ENCODE measurements at regions not wholly inside any gene's neighbourhood (a gene's known extent, or its start where the extent isn't known, plus 50 kb on each side); places are given as distances from the start of the nearest gene placed in this dataset.
"Not testable (repeated sequence)": the region's sequence is repeated elsewhere in the genome, so short reads cannot be mapped to it uniquely, and the experiment has no call there.

DNA sequence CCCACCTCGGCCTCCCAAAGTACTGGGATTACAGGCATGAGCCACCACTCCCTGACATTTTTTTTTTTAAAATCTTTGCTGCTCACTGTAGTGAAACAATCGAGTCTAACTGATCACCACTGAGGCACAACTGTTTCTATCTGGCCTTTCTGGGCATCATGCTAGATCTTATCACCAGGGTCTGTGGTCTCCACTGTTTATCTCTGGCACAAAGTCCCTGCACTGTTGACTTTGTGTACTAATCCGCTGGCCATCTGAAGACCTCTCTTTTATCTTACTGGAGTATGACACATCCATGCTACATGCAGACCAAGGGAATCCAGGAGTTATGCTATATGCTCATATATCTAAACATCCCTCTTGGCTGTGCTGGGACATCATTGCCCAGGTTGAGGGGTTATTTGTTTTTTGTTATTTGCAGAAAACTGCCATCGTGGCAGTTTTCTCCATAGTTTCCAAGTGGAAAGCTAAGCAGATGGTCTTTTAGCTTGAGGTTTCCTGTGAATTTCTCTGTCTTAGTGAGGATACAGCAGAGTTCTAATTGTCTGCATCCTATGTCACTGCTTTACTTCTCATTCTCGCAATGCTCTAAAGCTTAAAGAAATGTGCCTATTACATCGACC, 456.9 kb downstream of the CCER1 start:
- no peak for DNase-seq

DNA sequence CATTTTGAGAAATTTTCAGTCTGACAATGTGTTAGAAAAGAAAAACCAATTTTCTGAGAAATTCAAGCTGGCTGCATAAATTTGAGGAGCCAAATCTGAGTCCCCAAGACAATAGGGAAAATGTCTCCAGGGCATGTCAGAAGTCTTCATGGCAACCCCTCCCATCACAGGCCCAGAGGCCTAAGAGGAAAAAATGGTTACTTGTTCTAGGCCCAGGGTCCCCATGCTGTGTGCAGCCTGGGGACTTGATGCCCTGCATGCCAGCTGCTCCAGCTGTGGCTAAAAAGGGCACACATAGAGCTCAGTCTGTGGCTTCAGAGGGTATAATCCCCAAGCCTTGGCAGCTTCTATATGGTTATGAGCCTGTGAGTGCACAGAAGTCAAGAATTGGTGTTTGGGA, 464.6 kb downstream of the CCER1 start:
- DNase-seq = no peak

DNA sequence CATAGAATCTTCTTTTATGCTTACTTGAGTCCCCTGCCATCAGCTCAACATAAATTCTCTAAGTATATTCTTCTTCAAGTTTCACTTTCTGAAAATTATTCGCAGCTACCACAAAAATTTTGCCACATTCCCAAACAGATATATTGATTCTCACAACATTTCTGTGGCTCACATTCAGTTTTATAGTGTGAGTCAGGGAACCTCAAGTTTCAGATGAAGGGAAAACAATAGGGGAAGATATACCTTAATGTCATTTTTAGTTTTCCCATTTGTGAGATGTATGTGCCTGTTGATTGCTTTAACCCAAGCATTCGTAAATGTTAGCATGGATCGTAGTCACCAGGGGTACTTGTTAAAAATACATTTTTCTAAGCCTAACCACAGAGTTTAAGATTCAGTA, 465.8 kb downstream of the CCER1 start:
- DNase-seq = no peak

DNA sequence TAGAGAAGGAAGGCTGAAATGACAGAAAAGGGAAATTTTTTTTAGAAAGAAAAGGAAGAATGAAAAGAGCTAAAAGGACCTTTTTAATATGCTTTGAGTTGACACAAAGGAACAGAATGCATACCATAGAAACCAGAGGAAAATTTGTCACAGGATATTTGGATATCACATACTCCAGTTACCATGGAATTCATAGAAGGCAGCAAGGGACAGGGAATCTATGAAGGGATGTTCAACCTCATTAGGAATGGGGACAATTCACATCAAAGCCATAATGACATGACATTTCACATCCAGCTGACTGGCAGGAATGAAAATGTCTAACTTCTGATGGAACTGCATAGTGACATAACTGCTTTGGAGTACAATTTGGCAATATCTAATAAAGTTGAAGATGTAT, 469.4 kb downstream of the CCER1 start:
- no peak for DNase-seq

DNA sequence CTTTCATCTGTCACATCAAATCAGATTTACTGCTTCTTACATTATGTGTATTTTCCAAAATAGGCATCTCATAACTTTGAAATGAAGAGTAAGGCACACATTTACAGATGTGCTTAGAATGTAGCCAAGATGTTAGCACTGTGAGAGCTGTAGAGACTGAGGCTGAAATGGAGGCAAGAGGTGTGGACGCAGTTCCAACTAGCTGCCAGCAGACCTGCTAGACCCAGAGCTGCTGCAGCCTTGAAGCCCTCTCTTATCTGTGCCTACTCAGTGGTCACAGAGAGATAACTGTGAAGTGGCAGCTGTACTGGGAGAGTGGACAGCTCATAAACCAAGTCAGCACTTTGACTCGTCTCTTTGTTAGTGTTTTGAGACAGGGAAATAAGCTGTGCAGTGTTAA, 470.9 kb downstream of the CCER1 start:
- DNase-seq = no peak

DNA sequence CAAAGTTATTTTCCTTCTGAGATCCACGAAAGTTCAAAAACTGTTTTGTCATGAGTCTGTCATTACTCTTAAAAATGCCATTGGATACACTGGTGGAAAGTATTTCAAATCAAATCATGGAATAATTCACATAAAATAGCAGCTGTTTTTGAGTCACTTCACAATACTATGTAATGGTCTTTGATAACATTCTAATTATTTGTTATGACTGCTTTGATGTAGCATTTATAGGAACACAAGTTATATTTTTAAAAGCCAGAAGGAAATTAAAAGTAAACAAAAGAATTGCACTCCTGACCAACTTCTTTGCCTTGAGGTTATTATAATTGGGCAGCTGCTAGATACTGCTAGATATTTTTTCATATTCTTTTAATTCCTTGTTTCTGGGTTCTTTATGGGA, 473.2 kb downstream of the CCER1 start:
- DNase-seq = no peak

DNA sequence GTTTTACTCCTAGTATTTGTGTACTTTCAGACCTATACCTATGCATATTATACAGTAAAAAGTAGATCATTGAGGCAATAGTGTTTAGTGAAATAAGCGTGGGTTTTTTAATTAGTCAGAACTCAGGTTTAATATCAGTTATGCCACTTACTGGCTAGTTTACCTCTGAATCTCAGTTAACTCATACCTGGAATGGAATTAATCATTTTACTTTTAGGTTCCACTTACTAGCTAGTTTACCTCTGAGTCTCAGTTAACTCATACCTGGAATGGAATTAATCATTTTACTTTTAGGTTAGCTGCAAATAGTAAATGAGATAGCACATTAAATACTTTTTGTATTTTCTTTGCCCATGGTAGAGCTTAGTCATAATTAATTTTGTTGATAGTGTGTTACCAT, 475.7 kb downstream of the CCER1 start:
- no peak for DNase-seq

DNA sequence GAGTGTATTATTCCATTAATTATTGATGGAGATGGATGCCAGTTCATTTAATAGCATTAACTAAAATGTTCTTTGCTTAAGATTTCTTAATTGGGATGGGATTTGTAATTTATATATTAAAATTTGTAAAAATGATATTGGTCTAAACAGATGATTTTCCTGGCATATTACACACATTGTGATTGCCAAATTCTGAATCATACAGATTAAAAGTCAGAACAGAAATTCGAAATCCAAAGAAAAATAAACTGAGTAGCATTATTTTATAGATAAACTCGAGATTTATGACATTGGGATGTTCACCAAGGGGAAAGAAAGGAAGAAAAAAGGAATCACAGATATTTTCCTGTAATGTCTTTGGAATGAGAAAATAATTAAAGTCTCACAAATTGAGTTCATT, 481.1 kb downstream of the CCER1 start:
- no peak for DNase-seq

DNA sequence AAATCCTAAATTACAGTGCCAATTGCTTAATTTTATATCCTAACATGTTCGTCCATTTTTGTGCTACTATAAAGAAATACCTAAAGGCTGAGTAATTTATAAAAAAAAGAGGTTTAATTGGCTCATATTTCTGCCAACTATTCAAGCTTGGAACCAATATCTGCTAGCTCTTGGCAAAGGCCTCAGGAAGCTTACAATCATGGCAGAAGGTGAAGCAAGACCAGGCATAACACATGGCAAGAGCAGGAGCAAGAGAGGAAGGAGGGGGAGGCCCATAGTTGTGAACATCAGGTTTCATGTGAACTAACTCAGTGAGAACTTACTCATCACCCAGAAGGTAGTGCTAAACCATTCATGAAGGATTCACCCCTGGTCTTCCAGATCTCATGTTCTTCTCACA, 494.3 kb downstream of the CCER1 start:
- DNase-seq = no peak

DNA sequence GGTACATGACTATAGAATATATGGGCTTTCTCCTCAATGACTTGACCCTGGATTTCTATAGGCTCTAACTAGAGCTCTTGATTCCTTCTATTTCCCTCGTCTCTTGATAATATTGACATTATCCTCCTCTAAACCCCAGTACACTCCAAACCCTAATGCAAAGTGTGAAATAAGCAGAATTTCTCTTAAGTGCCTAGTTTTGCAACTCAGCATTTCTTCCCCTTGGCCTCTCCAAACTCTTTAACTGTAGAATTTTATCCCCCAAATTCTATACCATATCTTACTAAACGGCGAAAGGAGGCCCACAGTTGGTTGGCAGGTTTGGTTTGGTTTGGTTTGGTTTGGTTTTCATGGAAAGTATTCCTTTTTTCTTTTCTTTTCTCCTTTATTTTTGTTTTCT, 498.7 kb downstream of the CCER1 start:
- no peak for DNase-seq

DNA sequence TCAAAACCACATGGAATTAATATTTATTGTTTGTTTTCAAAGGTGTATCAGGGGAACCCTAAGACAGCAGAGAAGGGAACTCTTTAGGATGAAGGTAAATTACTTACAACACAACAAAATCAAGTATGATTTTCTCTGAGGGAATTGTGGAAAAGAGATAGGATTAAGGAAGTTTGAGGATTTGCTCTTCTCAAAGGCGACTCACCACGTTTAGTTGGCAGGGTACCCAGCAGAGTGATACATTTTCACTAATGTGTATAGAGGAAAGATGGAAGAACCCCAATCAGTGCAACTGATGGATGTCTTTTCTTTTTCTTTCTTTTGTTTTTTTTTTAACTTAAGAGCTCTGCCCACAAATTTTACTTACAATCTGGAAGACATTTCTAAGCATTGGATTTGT, 499.2 kb downstream of the CCER1 start:
- DNase-seq = no peak

DNA sequence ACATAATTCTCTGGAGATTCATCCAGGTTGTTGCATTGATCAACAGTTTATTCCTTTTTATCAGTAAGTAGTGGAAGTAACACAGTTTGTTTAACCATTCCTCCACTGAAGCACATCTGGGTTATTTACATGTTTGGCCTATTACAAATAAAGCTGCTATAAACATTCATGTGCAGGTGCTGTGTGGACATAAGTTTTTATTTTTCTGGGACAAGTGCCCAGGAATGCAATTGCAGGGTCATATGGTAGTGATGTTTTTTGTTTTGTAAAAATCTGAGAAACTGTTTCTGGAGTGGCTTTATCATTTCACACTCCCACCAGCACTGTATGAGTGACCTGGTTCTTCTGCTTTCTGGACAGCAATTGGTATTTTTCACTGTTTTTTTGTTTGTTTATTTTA, 505.4 kb downstream of the CCER1 start:
- no peak for DNase-seq

DNA sequence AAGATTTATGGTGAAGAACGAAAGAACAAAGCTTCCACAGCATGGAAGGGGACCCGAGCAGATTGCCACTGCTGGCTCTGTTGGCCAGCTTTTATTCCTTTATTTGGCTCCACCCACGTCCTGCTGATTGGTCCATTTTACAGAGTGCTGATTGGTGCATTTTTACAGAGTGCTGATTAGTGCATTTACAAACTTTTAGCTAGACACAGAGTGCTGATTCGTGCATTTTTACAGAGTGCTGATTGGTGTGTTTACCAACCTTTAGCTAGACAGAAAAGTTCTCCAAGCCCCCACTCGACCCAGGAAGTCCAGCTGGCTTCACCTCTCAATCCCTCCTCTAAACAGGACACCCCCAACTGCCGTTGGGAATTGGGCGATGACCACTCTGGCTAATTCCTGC, 511.5 kb downstream of the CCER1 start:
- DNase-seq = not testable (repeated sequence)

DNA sequence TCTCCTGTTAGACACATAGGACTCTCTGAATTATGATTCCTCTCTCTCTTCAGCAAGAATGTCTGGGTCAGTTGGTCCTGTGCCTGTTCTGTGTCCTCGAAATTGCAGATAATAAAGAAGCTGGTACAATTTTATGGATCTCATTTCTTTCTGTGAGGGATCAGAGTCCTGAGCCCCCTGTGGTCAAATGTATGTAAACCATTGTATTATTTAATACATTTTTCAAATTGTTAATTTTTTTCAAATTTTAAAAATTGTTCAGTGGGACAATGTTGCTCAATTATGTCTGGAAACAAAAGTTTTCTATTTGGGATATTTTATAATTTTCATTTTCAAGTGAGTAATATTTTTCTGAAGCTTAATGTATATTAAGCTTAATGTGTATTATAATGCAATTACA, 513.5 kb downstream of the CCER1 start:
- DNase-seq = no peak

DNA sequence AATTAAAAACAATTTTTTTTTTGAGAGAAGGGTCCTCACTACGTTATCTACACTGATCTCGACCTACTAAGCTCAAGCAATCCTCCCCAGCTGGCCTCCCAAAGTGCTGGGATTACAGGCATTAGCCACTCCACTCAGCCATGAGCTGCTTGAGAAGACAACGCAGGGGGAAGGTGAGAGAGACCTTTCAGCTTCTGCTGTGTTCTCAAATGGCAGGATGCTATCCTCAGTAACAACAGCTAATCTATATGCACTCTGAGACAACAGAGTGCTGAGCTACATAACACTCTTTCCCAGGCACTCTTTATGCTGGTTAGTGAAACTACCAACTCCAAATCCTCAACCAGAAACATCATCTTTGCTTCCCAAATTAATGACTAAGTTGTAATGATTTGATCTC, 526.1 kb downstream of the CCER1 start:
- DNase-seq = no peak

DNA sequence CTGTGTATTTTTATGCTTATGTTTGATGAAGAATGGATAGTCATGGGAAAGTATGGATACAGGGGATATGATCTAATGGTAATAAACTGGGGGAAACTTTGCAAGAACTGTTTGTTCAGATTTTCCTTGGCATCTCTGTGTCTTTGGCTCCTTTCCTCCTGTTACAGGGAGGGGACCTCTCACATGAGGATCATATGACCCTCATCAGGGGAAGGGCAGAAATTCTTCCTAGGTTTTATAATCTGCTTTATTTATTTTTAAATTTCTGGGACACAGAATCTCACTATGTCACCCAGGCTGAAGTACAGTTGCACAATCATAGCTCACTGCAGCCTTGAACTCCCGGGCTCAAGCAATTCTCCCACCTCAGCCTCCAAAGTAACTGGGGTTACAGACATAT, 526.5 kb downstream of the CCER1 start:
- no peak for DNase-seq

DNA sequence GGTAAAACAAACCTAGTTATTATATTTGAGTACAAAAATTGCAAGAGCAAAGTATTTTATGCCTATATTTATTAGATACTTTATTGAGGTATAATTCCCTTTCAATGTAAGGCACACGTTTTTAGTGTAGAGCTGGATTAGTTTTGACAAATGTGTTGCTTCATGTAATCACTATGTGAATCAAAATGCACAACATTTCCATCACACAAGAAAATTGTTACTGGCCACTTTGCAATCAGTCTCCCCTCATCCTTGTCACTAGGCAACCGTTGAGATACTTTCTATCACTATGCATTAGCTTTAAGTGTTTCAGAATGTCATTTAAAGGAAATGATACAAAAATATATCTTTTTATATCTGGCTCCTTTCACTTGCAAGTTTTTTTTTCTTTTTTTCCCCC, 531.0 kb downstream of the CCER1 start:
- DNase-seq = no peak

DNA sequence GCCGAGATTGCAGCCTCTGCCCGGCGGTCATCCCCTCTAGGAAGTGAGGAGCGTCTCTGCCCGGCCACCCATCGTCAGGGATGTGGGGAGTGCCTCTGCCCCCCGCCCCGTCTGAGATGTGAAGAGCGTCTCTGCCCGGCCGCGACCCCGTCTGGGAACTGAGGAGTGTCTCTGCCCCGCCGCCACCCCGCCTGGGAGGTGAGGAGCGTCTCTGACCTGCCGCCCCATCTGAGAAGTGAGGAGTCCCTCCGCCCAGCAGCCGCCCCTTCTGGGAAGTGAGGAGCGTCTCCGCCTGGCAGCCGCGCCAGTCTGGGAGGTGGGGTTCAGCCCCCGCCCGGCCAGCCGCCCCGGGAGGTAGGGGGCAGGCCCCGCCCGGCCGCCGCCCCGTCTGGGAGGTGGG, 544.0 kb downstream of the CCER1 start:
- no peak for DNase-seq

DNA sequence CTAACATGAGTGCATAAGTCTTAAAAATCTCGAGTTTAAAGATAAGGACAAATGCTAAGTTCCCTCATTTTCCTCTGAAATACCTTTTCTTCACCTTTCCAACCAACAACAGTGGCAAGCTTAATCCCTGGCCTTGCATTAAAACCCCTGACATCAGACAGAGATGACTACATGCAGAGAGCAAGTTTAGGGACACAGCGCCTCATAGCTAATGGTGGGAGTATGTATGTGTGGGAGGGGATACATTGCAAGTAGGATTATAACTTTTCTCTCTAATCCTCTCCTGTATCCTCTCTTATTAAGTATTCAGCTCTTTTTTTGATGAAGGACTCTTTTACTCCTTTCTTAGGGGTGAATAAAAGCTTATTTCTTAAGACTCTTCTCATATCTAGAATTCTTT, 547.1 kb downstream of the CCER1 start:
- DNase-seq = no peak

DNA sequence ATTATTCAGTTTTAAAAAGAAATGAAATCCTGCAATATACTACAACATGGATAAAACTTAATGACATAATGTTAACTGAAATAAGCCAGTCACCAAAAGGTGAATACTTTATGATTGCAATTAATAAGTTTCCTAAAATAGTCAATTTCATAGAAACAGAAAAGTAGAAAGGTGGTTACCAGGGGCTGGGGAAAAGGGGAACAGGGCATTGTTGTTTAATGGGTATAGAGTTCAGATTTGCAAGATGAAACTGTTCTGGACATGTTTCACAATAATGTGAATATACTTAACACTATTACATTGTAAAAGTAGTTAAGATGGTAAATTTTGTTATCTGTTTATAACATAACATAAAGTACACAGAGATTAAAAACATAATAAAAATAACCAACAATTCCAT, 550.9 kb downstream of the CCER1 start:
- no peak for DNase-seq

DNA sequence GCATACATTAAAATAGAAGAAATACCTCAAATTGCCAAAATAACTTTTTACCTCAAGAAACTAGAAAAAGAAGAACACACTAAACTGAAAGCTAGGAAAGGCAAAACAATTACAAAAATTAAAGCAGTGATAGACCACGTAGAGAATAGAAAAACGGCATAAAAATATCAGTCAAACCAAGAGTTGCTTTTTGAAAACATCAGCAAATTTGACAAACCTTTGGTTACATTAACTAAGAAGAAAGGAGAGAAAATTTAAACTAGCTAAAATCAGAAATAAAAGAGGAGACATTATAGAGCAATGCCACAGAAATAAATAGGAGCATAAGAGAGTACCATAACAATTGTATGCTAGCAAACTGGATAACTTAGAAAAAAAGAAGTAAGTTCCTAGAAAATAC, 553.8 kb downstream of the CCER1 start:
- no peak for DNase-seq

DNA sequence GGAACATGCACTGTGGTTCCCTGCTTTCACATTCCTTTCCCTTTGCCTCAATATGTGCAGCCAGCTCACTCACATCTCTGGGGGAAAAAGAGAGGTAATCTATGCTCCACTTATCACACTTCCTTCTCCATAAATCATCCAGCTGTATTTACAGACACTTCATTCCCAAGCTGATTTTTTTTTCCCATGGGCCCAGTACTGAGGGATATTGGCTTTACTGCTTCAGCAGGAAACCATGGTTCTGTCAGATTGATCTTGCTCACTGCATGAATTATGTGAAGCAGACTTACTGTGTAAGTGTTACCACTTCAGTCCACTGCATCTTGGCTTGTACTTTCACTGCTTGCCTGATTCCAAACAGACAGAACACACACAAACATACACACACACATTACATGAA, 555.6 kb downstream of the CCER1 start:
- DNase-seq = no peak

DNA sequence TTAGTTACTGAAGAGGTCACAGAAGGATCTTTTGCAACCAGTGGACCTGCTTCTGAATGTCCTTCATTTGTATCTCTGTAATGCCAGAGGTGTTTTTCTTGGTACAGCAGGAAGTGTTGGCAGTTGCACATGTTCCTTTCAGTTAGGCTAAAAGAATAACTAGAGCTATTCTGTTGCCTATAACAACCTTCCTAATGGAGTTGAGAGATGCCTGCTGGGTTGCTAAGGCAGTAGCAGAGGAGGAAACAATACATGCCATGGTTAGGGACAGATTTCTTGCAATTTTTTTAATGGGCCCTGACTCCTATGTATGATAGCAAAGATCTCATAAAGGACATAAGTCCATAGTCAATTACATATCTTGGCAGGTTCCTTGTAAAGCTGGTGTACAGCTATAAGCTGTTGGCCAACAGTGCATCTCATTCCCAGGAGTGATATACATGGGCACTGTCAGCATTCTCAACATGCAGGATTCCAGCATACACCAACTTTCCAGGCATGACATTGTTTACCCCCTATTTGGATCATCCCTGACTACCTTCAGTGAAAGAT, 556.6 kb downstream of the CCER1 start:
- DNase-seq = no peak

DNA sequence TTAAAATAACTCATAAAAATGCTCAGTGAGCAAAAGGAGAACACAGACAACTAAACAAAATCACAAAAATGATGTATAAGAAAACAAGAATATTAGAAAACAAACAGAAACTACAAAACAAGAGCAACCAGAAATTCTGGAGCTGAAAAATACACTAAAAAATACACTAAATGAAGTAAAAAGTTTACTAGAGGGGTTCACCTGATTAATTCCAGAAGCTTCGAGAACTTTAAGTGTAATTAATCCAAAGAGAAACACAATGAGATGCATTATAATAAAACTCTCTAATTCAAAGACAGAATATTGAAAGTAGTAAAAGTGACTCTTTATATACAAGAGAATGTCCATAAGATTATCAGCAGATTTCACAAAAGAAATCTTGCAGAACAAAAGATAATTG, 558.4 kb downstream of the CCER1 start:
- DNase-seq = no peak

DNA sequence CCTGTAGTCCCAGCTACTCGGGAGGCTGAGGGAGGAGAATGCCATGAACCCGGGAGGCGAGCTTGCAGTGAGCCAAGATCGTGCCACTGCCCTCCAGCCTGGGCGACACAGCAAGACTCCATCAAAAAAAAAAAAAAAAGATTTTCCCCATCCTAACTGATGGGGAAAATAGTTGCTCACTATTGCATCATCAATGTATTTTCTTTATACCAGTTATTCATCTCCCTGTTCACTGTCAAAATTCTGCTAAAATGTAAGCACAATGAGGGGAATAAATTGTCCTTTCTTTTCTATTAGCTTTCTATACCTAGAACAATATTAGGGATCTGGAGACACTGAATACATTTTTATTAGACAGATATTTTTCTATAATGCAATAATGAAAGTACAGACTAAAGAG, 561.3 kb downstream of the CCER1 start:
- DNase-seq = no peak

DNA sequence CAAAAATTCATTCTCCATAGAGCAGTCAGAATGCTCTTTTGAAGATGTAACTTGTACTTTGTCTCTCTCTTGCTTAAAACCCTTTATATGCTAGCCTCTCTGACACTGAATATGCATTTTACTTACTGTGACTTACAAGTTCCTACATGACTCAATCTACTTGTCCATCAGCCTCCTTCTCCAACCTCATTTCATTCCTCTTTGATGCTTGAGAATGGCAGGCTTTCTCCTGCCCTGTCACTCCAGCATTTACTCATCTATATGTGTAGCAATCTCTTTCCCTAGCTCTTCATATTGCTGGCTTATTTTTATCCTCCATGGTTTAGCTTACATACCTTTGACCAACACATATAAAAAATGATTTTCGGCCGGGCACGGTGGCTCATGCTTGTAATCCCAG, 561.9 kb downstream of the CCER1 start:
- DNase-seq = no peak
